GM12878 (cell line): ENCODE measurements at regions not wholly inside any gene's neighbourhood (a gene's known extent, or its start where the extent isn't known, plus 50 kb on each side); places are given as distances from the start of the nearest gene placed in this dataset.

Source experiments
- ATAC-seq: fragments of 200-7000 bp; cut with Tn5 transposase; 3 replicates; pipeline ENCODE4 v1.9.1; 2020; ENCODE audit warnings: mild to moderate bottlenecking, moderate library complexity
- BruUV-seq: library from RNA; stranded (reverse); fragments of 400-500 nt; replicated peaks from 2 replicates; lab custom pipeline; 2021; lab: Mats Ljungman, UMichigan
- CTCF ChIA-PET: fragments of 300-600 bp; sonication (Branson Sonifier 250); formaldehyde crosslinking; extraction: SDS; loops from one replicate; lab custom pipeline; 2021; ENCODE audit warnings: inconsistent platforms; lab: Yijun Ruan, JAX
- POLR2A ChIA-PET: fragments of 350-600 bp; formaldehyde crosslinking; extraction: SDS; loops from one replicate; lab custom pipeline; 2021; ENCODE audit warnings: inconsistent platforms; lab: Charles Lee
- RAD21 ChIA-PET: fragments of 300-600 bp; sonication (Branson Sonifier 250); formaldehyde crosslinking; loops from one replicate; lab custom pipeline; 2023; ENCODE audit warnings: antibody characterized with exemption; ENCODE audit not compliant: unreplicated experiment; lab: Charles Lee
- SMC1A ChIA-PET: fragments of 300-600 bp; sonication (Branson Sonifier 250); formaldehyde crosslinking; loops from one replicate; lab custom pipeline; 2023; ENCODE audit not compliant: unreplicated experiment, uncharacterized antibody; lab: Charles Lee
- DNase-seq: peaks from one replicate; pipeline ENCODE4 v3.0.0-alpha.2; 2011; ENCODE audit warnings: low read depth, low spot score
- FAIRE-seq: peaks from 3 replicates; lab custom pipeline; 2011; peaks lifted over from hg19 to GRCh38; lab: Jason Lieb, UNC
- H2AFZ ChIP-seq: 2 replicates; pipeline ENCODE4 v1.6.0; 2011; ENCODE audit warnings: low read depth, low read length, control low read depth; ENCODE audit not compliant: control insufficient read depth
- H3K27ac ChIP-seq: 2 replicates; pipeline ENCODE4 v1.5.1; 2011; ENCODE audit warnings: control low read depth; ENCODE audit not compliant: control insufficient read depth, insufficient read depth
- H3K27me3 ChIP-seq, 2 experiments: replicated peaks in 1 of 2; 2 replicates each; pipeline versions ENCODE4 v1.6.0 to v1.6.1; 2011; ENCODE audit warnings: low read length in 1 of 2; ENCODE audit not compliant: control insufficient read depth in 2 of 2, insufficient read depth in 2 of 2
- H3K36me3 ChIP-seq, 2 experiments: 2 replicates each; pipeline ENCODE4 v1.5.1; 2011; ENCODE audit warnings: low read length in 1 of 2; ENCODE audit not compliant: control insufficient read depth in 2 of 2, insufficient read depth in 2 of 2
- H3K4me1 ChIP-seq: 2 replicates; pipeline ENCODE4 v1.6.1; 2011; ENCODE audit warnings: mild to moderate bottlenecking, low read length, moderate library complexity, mixed read lengths; ENCODE audit not compliant: control insufficient read depth, insufficient read depth
- H3K4me2 ChIP-seq: 2 replicates; pipeline ENCODE4 v1.6.0; 2011; ENCODE audit warnings: control low read depth; ENCODE audit not compliant: control insufficient read depth, insufficient read depth
- H3K4me3 ChIP-seq: fragments of 200-600 bp; sonication (generic); 2 replicates; pipeline ENCODE4 v1.5.1; 2016
- H3K79me2 ChIP-seq: 2 replicates; pipeline ENCODE4 v1.6.0; 2011; ENCODE audit warnings: low read length; ENCODE audit not compliant: control insufficient read depth, insufficient read depth
- H3K9ac ChIP-seq: 2 replicates; pipeline ENCODE4 v1.8.0; 2011; ENCODE audit warnings: low read length, control low read depth, mixed read lengths; ENCODE audit not compliant: control insufficient read depth, insufficient read depth
- H3K9me3 ChIP-seq: replicated peaks from 3 replicates; pipeline ENCODE4 v1.5.1; 2011; ENCODE audit warnings: mild to moderate bottlenecking, low read length; ENCODE audit not compliant: control insufficient read depth, insufficient read depth
- H4K20me1 ChIP-seq: 2 replicates; pipeline ENCODE4 v1.6.0; 2011; ENCODE audit not compliant: control insufficient read depth, insufficient read depth
- KAT2A ChIP-seq: conservative IDR thresholded peaks from 2 replicates; pipeline ENCODE4 v1.6.1; 2011; ENCODE audit warnings: low read depth, low read length; ENCODE audit not compliant: control insufficient read depth
- PBX3 ChIP-seq: IDR thresholded peaks from 2 replicates; pipeline ENCODE4 v1.6.1; 2011; ENCODE audit warnings: mild to moderate bottlenecking, low read depth, low read length, moderate library complexity; ENCODE audit not compliant: insufficient replicate concordance
- RBBP5 ChIP-seq: fragments of 200-600 bp; sonication (generic); conservative IDR thresholded peaks from 2 replicates; pipeline ENCODE4 v1.6.1; 2016
- SIX5 ChIP-seq: IDR thresholded peaks from 2 replicates; pipeline ENCODE4 v1.6.1; 2011; ENCODE audit warnings: mild to moderate bottlenecking, low read depth, low read length, moderate library complexity; ENCODE audit not compliant: severe bottlenecking
- ZNF274 ChIP-seq: IDR thresholded peaks from one replicate; pipeline ENCODE4 v1.8.0; 2011; ENCODE audit not compliant: insufficient read length, insufficient read depth
- WGBS: methylation state at CpG from one replicate; pipeline ENCODE4 v1.1.6; 2016; ENCODE audit warnings: low lambda C conversion rate; ENCODE audit not compliant: insufficient replicate concordance, insufficient coverage; ENCODE audit errors: missing lambda C conversion rate; 5-methylcytosine and 5-hydroxymethylcytosine counted together
- in situ Hi-C: fragments of 300-500 bp; cut with MboI; formaldehyde crosslinking; loops from 9 replicates; pipeline ENCODE4 v1.14.3; 2018; ENCODE audit warnings: mixed read lengths
- intact Hi-C: fragments of 100-400 bp; cut with micrococcal nuclease; formaldehyde crosslinking; loops from one replicate; pipeline ENCODE4 v1.14.2; 2022; ENCODE audit not compliant: unreplicated experiment

- TF ChIP-seq SIX5 (no peak), RBBP5 (no peak), PBX3 (no peak), ZNF274 (no peak)
- TF ChIP-seq, all 136 proteins: peak for 0
Observed at GRCh38 chr2:6602471-6602870, 263.2 kb downstream of the CMPK2 start (continued).

DNA sequence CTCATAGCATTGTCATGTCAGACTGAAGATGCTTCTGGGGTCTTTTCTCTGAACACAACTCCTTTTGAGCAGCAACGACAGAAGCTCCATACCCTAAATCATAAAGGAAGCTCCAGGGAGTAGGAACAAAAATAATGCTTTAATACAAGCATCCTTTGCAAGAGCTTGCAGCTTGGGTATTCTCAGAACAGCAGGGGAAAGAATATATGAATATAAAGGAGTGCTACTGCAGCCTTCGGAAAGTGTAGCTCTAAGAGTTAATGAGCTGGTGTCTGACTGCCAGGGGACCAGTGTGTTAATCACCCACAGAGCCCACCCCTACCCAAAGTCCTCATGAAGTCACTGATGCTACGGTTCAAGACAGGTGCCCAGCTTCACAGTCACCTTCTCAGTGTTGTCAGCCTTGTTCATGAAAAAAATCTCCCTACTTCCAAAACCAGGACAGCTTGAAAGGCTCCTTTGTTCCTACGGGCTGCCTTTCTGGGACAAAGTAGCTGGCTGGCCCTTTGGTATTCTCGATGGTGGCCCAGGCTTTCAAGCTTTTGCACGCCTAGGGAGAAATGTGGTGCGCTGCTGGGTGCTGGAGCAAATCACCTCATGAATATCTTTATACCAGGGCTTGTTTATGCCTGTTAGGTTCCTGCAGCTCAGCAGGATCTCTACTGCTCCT lies 259.7 kb downstream of the CMPK2 start:
- RAD21 ChIA-PET, result no interaction called here
- Histone ChIP-seq H3K27me3 (no peaks in the 10 kb centered on the region), H4K20me1 (no peaks in the 10 kb centered on the region), H3K4me2 (no peak overlapping the region), H2AFZ (no peak overlapping the region), H3K9me3 (no peaks in the 10 kb centered on the region), H3K79me2 (no peaks in the 10 kb centered on the region), H3K4me1 (no peaks in the 10 kb centered on the region), H3K9ac (no peak overlapping the region), H3K36me3 (no peaks in the 10 kb centered on the region), H3K4me3 (no peak overlapping the region), H3K27ac (no peak overlapping the region)
- SMC1A ChIA-PET, result no interaction called here
- POLR2A ChIA-PET, result no interaction called here
- FAIRE-seq (no peak), DNase-seq (no peak), ATAC-seq (no peak)
- TF ChIP-seq KAT2A, result no peak
- CTCF ChIA-PET, result no interaction called here
- intact Hi-C loops (no loop called here), in situ Hi-C loops (no loop called here)
- no TSS peak for BruUV-seq
- WGBS, result 5% methylated on average over 7 of the region's 7 CpGs
